Loucy (cell line): ENCODE measurements at regions not wholly inside any gene's neighbourhood (a gene's known extent, or its start where the extent isn't known, plus 50 kb on each side); places are given as distances from the start of the nearest gene placed in this dataset.

Experiments used
- EZH2phosphoT487 ChIP-seq: fragments of 200-600 bp; IDR thresholded peaks from 2 replicates; pipeline ENCODE4 v1.6.1; 2018; ENCODE audit warnings: antibody characterized with exemption, mild to moderate bottlenecking, moderate library complexity, borderline replicate concordance
- TF ChIP-seq, protein P1 (sequence below): fragments of 200-600 bp; sonication (generic); conservative IDR thresholded peaks from 2 replicates; pipeline ENCODE4 v1.5.1; 2014; ENCODE audit warnings: mild to moderate bottlenecking, antibody characterized with exemption, low read length

DNA sequence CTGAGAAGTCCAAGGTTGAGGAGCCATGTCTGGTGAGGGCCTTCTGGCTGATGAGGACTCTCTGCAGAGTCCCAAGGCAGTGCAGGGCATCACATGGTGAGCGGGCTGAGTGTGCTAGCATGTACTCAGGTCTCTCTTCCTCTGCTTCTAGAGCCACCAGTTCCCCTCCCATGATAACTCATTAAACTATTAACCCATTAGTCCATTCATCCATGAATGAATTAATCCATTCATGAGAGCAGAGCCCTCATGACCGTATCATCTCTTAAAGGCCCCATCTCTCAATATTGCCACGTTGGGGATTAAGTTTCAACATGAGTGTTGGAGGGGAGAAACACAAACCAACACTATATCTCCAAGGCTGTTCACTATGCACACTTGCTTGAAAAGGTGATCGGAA lies 83.7 kb downstream of the TMEM30B start:
- TF ChIP-seq EZH2phosphoT487: no peak
- TF ChIP-seq, protein P1, sequence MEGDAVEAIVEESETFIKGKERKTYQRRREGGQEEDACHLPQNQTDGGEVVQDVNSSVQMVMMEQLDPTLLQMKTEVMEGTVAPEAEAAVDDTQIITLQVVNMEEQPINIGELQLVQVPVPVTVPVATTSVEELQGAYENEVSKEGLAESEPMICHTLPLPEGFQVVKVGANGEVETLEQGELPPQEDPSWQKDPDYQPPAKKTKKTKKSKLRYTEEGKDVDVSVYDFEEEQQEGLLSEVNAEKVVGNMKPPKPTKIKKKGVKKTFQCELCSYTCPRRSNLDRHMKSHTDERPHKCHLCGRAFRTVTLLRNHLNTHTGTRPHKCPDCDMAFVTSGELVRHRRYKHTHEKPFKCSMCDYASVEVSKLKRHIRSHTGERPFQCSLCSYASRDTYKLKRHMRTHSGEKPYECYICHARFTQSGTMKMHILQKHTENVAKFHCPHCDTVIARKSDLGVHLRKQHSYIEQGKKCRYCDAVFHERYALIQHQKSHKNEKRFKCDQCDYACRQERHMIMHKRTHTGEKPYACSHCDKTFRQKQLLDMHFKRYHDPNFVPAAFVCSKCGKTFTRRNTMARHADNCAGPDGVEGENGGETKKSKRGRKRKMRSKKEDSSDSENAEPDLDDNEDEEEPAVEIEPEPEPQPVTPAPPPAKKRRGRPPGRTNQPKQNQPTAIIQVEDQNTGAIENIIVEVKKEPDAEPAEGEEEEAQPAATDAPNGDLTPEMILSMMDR: no peak
